ENCODE measurements at regions not wholly inside any gene's neighbourhood (a gene's known extent, or its start where the extent isn't known, plus 50 kb on each side); places are given as distances from the start of the nearest gene placed in this dataset.

- TF ChIP-seq, protein P1, sequence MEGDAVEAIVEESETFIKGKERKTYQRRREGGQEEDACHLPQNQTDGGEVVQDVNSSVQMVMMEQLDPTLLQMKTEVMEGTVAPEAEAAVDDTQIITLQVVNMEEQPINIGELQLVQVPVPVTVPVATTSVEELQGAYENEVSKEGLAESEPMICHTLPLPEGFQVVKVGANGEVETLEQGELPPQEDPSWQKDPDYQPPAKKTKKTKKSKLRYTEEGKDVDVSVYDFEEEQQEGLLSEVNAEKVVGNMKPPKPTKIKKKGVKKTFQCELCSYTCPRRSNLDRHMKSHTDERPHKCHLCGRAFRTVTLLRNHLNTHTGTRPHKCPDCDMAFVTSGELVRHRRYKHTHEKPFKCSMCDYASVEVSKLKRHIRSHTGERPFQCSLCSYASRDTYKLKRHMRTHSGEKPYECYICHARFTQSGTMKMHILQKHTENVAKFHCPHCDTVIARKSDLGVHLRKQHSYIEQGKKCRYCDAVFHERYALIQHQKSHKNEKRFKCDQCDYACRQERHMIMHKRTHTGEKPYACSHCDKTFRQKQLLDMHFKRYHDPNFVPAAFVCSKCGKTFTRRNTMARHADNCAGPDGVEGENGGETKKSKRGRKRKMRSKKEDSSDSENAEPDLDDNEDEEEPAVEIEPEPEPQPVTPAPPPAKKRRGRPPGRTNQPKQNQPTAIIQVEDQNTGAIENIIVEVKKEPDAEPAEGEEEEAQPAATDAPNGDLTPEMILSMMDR (IDR thresholded peaks at IDR 0.05): no peak
- no peak for TF ChIP-seq POLR2A (IDR thresholded peaks at IDR 0.05)
- no peak for TF ChIP-seq POLR2AphosphoS5 (IDR thresholded peaks at IDR 0.05)
- TF ChIP-seq EP300 (IDR thresholded peaks at IDR 0.05): no peak
Measured at GRCh38 chr5:110268283-110268682, 458.2 kb downstream of the TMEM232 start.
